ENCODE measurements at regions not wholly inside any gene's neighbourhood (a gene's known extent, or its start where the extent isn't known, plus 50 kb on each side); places are given as distances from the start of the nearest gene placed in this dataset.

GRCh38 chr2:204264621-204265140, 280.6 kb upstream of the PARD3B start:
- TF ChIP-seq ZNF292 (tag by site-specific recombination; IDR thresholded peaks at IDR 0.05; ENCODE audit: borderline replicate concordance, low read depth): no peak
- TF ChIP-seq ZNF645 (tag by site-specific recombination; IDR thresholded peaks at IDR 0.05): no peak
- no peak for TF ChIP-seq ZNF114 (tag by site-specific recombination; IDR thresholded peaks at IDR 0.05)
- TF ChIP-seq ZFHX2 (tag by site-specific recombination; conservative IDR thresholded peaks at IDR 0.05): no peak

Measured in HEK293 (cell line).